Colonic mucosa (tissue), 4 donors: ENCODE measurements at regions not wholly inside any gene's neighbourhood (a gene's known extent, or its start where the extent isn't known, plus 50 kb on each side); places are given as distances from the start of the nearest gene placed in this dataset.

Experiments
- DNase-seq: peaks from one replicate; pipeline ENCODE4 v3.0.0-alpha.2; 2020
- H3K27ac ChIP-seq: fragments of 200-600 bp; one replicate; pipeline ENCODE4 v1.8.0; 2021
- H3K27me3 ChIP-seq: fragments of 200-600 bp; one replicate; pipeline ENCODE4 v1.8.0; 2021
- H3K36me3 ChIP-seq: fragments of 200-600 bp; one replicate; pipeline ENCODE4 v1.8.0; 2021
- H3K4me1 ChIP-seq: fragments of 200-600 bp; one replicate; pipeline ENCODE4 v1.8.0; 2021; ENCODE audit warnings: mild to moderate bottlenecking
- H3K4me3 ChIP-seq: fragments of 200-600 bp; one replicate; pipeline ENCODE4 v1.8.0; 2021
- H3K9ac ChIP-seq, 2 donors: one replicate each; pipeline ENCODE4 v1.7.0; 2013; ENCODE audit warnings: control low read depth in 2 of 2, low read depth in 2 of 2, low read length in 2 of 2
- H3K9me3 ChIP-seq: fragments of 200-600 bp; one replicate; pipeline ENCODE4 v1.8.0; 2021
- CTCF ChIP-seq: fragments of 200-600 bp; IDR thresholded peaks from one replicate; pipeline ENCODE4 v1.8.0; 2022; ENCODE audit warnings: antibody characterized with exemption, mild to moderate bottlenecking
- intact Hi-C: fragments of 100-400 bp; cut with DNase I; formaldehyde crosslinking; loops from one replicate; pipeline ENCODE4 v1.14.1; 2022
- donor health status: healthy.
- donor health status: DM: no; HTN: no; CAD: no.
- donor health status: DM: no; HTN: no; CAD: no.

- Histone ChIP-seq H3K36me3 (no peaks in the 10 kb centered on the region), H3K9ac (no peak overlapping the region), H3K27ac (no peak overlapping the region), H3K4me3 (no peak overlapping the region), H3K4me1 (no peaks in the 10 kb centered on the region), H3K27me3 (no peaks in the 10 kb centered on the region), H3K9me3 (peaks cover 4% of the 10 kb centered on the region)
- intact Hi-C loops = no loop called here
- DNase-seq = no peak
- TF ChIP-seq CTCF = no peak
Observed at GRCh38 chr13:58992478-58993042, 1171.2 kb downstream of the DIAPH3 start.

GRCh38 chr13:58994077-58994476 is 1169.7 kb downstream of the DIAPH3 start:
- Histone ChIP-seq H3K36me3 (no peaks in the 10 kb centered on the region), H3K27ac (no peak overlapping the region), H3K9ac (no peak overlapping the region), H3K27me3 (no peaks in the 10 kb centered on the region), H3K4me1 (no peaks in the 10 kb centered on the region), H3K4me3 (no peak overlapping the region), H3K9me3 (peaks cover 4% of the 10 kb centered on the region)
- TF ChIP-seq CTCF = no peak
- intact Hi-C loops = no loop called here
- no peak for DNase-seq

GRCh38 chr13:58994777-58995176 is 1169.0 kb downstream of the DIAPH3 start:
- Histone ChIP-seq H3K4me3 (no peak overlapping the region), H3K27me3 (no peaks in the 10 kb centered on the region), H3K36me3 (no peaks in the 10 kb centered on the region), H3K9me3 (peaks cover 4% of the 10 kb centered on the region), H3K27ac (no peak overlapping the region), H3K4me1 (no peaks in the 10 kb centered on the region), H3K9ac (no peak overlapping the region)
- DNase-seq = no peak
- intact Hi-C loops = no loop called here
- no peak for TF ChIP-seq CTCF

GRCh38 chr13:58998716-58999115 is 1165.0 kb downstream of the DIAPH3 start:
- no peak for TF ChIP-seq CTCF
- Histone ChIP-seq H3K9me3 (no peaks in the 10 kb centered on the region), H3K27ac (no peak overlapping the region), H3K36me3 (no peaks in the 10 kb centered on the region), H3K4me1 (no peaks in the 10 kb centered on the region), H3K27me3 (no peaks in the 10 kb centered on the region), H3K9ac (no peak overlapping the region), H3K4me3 (no peak overlapping the region)
- no peak for DNase-seq
- intact Hi-C loops = no loop called here

GRCh38 chr13:58999851-59000250 is 1163.9 kb downstream of the DIAPH3 start:
- intact Hi-C loops = no loop called here
- no peaks in the 10 kb centered on the region for H3K27me3 ChIP-seq
- no peak for TF ChIP-seq CTCF
- no peaks in the 10 kb centered on the region for H3K4me1 ChIP-seq
- no peaks in the 10 kb centered on the region for H3K9me3 ChIP-seq
- H3K4me3 ChIP-seq = no peak overlapping the region
- no peak overlapping the region for H3K27ac ChIP-seq
- no peak overlapping the region for H3K9ac ChIP-seq
- no peak for DNase-seq
- no peaks in the 10 kb centered on the region for H3K36me3 ChIP-seq
